DND-41 (cell line): ENCODE measurements at regions not wholly inside any gene's neighbourhood (a gene's known extent, or its start where the extent isn't known, plus 50 kb on each side); places are given as distances from the start of the nearest gene placed in this dataset.

Experiments
- ATAC-seq: fragments of 200-7000 bp; cut with Tn5 transposase; 3 replicates; pipeline ENCODE4 v1.9.1; 2021; ENCODE audit warnings: low read depth; ENCODE audit not compliant: insufficient read depth
- DNase-seq: peaks from one replicate; pipeline ENCODE4 v3.0.0-alpha.2; 2020
- H2AFZ ChIP-seq: 2 replicates; pipeline ENCODE4 v1.6.0; 2012; ENCODE audit warnings: low read depth, low read length
- H3K27ac ChIP-seq: 2 replicates; pipeline ENCODE4 v1.5.1; 2012; ENCODE audit warnings: low read length, inconsistent platforms
- H3K27me3 ChIP-seq: fragments of 200-600 bp; sonication (generic); 2 replicates; pipeline ENCODE4 v1.6.0; 2012; ENCODE audit warnings: low read length, mild to moderate bottlenecking, inconsistent platforms; ENCODE audit not compliant: insufficient read depth, poor library complexity
- H3K36me3 ChIP-seq: 2 replicates; pipeline ENCODE4 v1.5.1; 2012; ENCODE audit warnings: low read length, inconsistent platforms; ENCODE audit not compliant: insufficient read depth
- H3K4me1 ChIP-seq: 2 replicates; pipeline ENCODE4 v1.5.1; 2012; ENCODE audit warnings: mild to moderate bottlenecking, low read length; ENCODE audit not compliant: insufficient read depth
- H3K4me2 ChIP-seq: 2 replicates; pipeline ENCODE4 v1.6.0; 2012; ENCODE audit warnings: mild to moderate bottlenecking, moderate library complexity, low read length, inconsistent platforms; ENCODE audit not compliant: insufficient read depth
- H3K4me3 ChIP-seq, 2 experiments: fragments of 200-600 bp in 1 of 2; shearing (Covaris generic) in 1 of 2; 2 replicates each; pipeline ENCODE4 v1.5.1; 2012 to 2016; ENCODE audit warnings: inconsistent platforms in 2 of 2, low read length in 2 of 2, mild to moderate bottlenecking in 2 of 2, low read depth in 1 of 2, moderate library complexity in 1 of 2
- H3K79me2 ChIP-seq: 2 replicates; pipeline ENCODE4 v1.6.0; 2012; ENCODE audit warnings: low read length, inconsistent platforms; ENCODE audit not compliant: insufficient read depth
- H3K9ac ChIP-seq: 2 replicates; pipeline ENCODE4 v1.6.0; 2012; ENCODE audit warnings: low read depth, mild to moderate bottlenecking, inconsistent platforms, low read length, moderate library complexity
- H3K9me3 ChIP-seq: 2 replicates; pipeline ENCODE4 v1.5.1; 2012; ENCODE audit warnings: low read length, moderate library complexity, mild to moderate bottlenecking, inconsistent platforms; ENCODE audit not compliant: insufficient read depth, severe bottlenecking
- H4K20me1 ChIP-seq: 2 replicates; pipeline ENCODE4 v1.6.0; 2012; ENCODE audit warnings: low read length; ENCODE audit not compliant: insufficient read depth
- EZH2 ChIP-seq: IDR thresholded peaks from 3 replicates; pipeline ENCODE4 v1.6.1; 2012; ENCODE audit warnings: borderline replicate concordance, low read depth, mild to moderate bottlenecking, moderate library complexity, low read length, inconsistent platforms; ENCODE audit not compliant: severe bottlenecking
- TF ChIP-seq, protein P1 (sequence below): IDR thresholded peaks from 2 replicates; pipeline ENCODE4 v1.5.1; 2012; ENCODE audit warnings: borderline replicate concordance, low read length, moderate library complexity, mild to moderate bottlenecking; ENCODE audit not compliant: poor library complexity, severe bottlenecking; ENCODE audit errors: extremely low read depth

- no peaks in the 10 kb centered on the region for H4K20me1 ChIP-seq
- H3K79me2 ChIP-seq = no peaks in the 10 kb centered on the region
- no peaks in the 10 kb centered on the region for H3K27me3 ChIP-seq
- no peaks in the 10 kb centered on the region for H3K9me3 ChIP-seq
- no peak overlapping the region for H3K27ac ChIP-seq
- no peak overlapping the region for H3K4me3 ChIP-seq
- H2AFZ ChIP-seq = no peak overlapping the region
- TF ChIP-seq, protein P1, sequence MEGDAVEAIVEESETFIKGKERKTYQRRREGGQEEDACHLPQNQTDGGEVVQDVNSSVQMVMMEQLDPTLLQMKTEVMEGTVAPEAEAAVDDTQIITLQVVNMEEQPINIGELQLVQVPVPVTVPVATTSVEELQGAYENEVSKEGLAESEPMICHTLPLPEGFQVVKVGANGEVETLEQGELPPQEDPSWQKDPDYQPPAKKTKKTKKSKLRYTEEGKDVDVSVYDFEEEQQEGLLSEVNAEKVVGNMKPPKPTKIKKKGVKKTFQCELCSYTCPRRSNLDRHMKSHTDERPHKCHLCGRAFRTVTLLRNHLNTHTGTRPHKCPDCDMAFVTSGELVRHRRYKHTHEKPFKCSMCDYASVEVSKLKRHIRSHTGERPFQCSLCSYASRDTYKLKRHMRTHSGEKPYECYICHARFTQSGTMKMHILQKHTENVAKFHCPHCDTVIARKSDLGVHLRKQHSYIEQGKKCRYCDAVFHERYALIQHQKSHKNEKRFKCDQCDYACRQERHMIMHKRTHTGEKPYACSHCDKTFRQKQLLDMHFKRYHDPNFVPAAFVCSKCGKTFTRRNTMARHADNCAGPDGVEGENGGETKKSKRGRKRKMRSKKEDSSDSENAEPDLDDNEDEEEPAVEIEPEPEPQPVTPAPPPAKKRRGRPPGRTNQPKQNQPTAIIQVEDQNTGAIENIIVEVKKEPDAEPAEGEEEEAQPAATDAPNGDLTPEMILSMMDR = no peak
- TF ChIP-seq EZH2 = no peak
- no peaks in the 10 kb centered on the region for H3K4me1 ChIP-seq
- peak; percentile 52; the same call in 2 of the 3 replicates for ATAC-seq
- no peak for DNase-seq
- no peak overlapping the region for H3K9ac ChIP-seq
- H3K36me3 ChIP-seq = no peaks in the 10 kb centered on the region
- no peak overlapping the region for H3K4me2 ChIP-seq
Observed at GRCh38 chr3:25355034-25355885, 72.8 kb upstream of the RARB start.

- Histone ChIP-seq H3K4me1 (no peaks in the 10 kb centered on the region), H4K20me1 (no peaks in the 10 kb centered on the region), H3K4me2 (no peak overlapping the region), H3K36me3 (no peaks in the 10 kb centered on the region), H3K4me3 (no peak overlapping the region), H3K79me2 (no peaks in the 10 kb centered on the region), H3K9me3 (no peaks in the 10 kb centered on the region), H3K27me3 (no peaks in the 10 kb centered on the region), H3K27ac (no peak overlapping the region), H3K9ac (no peak overlapping the region), H2AFZ (no peak overlapping the region)
- ATAC-seq (no peak), DNase-seq (no peak)
- TF ChIP-seq EZH2 = no peak
- TF ChIP-seq, protein P1 = no peak
Observed at GRCh38 chr3:25355998-25356397, 72.1 kb upstream of the RARB start.

GRCh38 chr3:25362118-25362517 is 65.9 kb upstream of the RARB start:
- no peak for DNase-seq
- Histone ChIP-seq H3K9me3 (no peaks in the 10 kb centered on the region), H3K27ac (no peak overlapping the region), H3K36me3 (no peaks in the 10 kb centered on the region), H3K4me1 (no peaks in the 10 kb centered on the region), H3K4me2 (no peak overlapping the region), H3K27me3 (no peaks in the 10 kb centered on the region), H4K20me1 (no peaks in the 10 kb centered on the region), H3K79me2 (no peaks in the 10 kb centered on the region), H3K9ac (no peak overlapping the region), H3K4me3 (no peak overlapping the region), H2AFZ (no peak overlapping the region)
- ATAC-seq = no peak
- TF ChIP-seq, protein P1 = no peak
- no peak for TF ChIP-seq EZH2
